NCI-H128 (cell line): ENCODE measurements at regions not wholly inside any gene's neighbourhood (a gene's known extent, or its start where the extent isn't known, plus 50 kb on each side); places are given as distances from the start of the nearest gene placed in this dataset.

Experiments
- DNase-seq: peaks from one replicate; lab custom pipeline; 2025; ENCODE audit not compliant: unreplicated experiment; lab: John Stamatoyannopoulos, UW

GRCh38 chr15:70556779-70557178 is 206.6 kb downstream of the UACA start:
- no peak for DNase-seq

- DNase-seq: no peak
Measured at GRCh38 chr15:70556151-70556741, 207.1 kb downstream of the UACA start.

- DNase-seq: no peak
Measured at GRCh38 chr15:70555713-70556112, 207.6 kb downstream of the UACA start.

GRCh38 chr15:70547846-70548487 is 215.4 kb downstream of the UACA start:
- no peak for DNase-seq

DNA sequence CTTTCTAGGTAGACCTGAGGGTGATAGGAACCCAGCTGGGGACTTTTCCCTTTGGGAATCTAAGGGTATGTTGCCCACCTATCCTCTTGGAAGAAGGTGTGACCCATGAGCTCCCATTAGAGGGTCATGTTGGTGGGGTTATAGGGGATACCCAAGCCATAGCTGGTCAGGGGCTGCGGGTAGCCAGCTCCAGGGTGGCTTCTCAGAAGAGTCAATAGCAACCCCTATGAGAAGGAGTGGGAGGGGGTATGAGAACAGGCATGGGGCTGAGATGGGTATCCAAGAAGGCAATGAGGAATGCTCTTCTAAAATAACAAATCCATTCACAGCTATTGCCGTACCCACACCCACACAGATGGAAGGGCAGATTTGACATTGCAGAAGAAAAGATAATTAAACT is 217.8 kb downstream of the UACA start:
- no peak for DNase-seq

DNA sequence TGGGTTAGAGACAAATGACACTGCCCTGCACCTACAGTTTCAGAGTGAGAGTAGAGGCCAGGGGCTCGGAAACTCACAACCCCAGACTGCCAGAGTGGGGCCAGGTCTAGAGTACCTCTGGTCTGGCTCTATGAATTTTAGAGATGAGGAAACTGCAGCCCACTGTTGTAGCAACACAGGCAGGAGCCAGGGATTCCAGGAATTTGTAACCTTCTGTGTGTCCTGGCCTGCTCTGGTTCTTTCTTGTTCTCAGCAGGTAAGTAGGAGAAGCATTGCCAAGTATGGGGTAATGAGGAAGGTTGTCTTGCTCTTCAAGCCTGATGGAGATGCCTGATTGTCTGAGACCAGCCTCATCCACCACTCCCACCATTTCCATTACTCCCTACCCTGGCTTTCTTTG is 221.8 kb downstream of the UACA start:
- no peak for DNase-seq

DNA sequence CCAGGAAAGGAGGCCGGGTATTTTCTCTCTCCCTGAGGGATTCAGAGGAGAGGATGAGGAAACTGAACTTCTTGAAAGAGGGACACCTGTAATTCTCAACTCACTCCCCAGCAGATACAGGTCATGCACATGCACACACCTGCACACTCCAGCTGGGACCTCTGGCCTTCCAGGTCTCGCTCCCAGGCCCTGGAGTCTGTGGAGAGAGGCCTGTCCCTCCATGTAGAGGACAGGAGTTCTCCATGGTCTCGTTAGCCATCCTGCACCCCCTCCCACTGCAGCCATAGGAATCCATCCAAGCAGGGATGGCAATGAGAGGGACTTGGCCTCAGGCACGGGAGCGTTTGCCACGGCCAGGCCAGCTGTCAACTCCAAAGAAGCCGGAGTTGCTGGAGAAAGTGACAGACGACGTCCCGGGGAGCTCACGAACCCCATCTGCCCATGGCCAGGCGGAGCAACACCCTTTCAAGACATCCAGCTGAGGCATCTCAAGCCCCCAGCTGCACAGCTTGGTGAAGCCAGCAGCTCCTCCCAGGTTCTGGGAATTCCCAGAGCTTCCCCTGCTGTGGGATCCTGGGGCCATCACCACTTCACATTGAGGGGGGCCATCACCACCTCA is 223.3 kb downstream of the UACA start:
- DNase-seq: no peak

DNA sequence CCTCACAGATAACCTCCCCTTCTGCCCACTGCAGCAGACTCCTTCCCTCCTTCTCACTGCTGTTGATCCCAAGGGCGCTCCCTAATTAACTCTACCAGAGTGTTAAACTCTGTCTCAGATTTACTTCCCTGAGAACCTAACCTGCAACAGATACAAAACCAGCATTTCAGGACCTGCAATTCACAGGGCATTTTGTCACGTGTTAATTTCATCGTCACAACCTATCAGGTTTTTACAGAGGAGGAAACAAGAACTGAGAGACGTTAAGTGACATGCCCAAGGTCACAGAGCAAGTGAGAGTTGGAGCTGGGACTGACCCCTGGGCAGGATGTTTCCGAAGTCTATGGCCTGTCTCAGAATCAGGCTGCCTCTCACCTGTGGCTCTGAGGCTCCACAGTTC is 223.9 kb downstream of the UACA start:
- DNase-seq: no peak

- DNase-seq: no peak
Measured at GRCh38 chr15:70538278-70538677, 225.1 kb downstream of the UACA start.

DNA sequence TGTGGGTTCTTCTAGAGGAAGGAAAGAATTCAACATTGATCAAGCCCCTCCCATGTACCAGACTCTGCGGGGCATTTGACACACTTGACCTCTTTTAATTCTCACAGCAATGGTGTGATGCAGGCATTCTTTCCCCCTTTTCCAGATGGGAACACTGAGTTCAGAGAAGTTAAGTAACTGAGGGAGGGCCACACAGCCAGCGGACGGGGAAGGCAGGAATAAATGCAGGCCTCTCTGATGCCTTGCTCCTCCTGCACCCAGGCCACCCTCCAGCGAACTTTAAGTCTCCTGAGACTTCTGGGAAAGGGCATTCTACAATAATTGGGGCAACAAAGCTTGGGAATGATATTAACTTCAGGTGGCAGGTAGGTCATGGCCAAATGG is 227.4 kb downstream of the UACA start:
- DNase-seq: no peak

GRCh38 chr15:70535071-70535954 is 228.0 kb downstream of the UACA start:
- no peak for DNase-seq

DNA sequence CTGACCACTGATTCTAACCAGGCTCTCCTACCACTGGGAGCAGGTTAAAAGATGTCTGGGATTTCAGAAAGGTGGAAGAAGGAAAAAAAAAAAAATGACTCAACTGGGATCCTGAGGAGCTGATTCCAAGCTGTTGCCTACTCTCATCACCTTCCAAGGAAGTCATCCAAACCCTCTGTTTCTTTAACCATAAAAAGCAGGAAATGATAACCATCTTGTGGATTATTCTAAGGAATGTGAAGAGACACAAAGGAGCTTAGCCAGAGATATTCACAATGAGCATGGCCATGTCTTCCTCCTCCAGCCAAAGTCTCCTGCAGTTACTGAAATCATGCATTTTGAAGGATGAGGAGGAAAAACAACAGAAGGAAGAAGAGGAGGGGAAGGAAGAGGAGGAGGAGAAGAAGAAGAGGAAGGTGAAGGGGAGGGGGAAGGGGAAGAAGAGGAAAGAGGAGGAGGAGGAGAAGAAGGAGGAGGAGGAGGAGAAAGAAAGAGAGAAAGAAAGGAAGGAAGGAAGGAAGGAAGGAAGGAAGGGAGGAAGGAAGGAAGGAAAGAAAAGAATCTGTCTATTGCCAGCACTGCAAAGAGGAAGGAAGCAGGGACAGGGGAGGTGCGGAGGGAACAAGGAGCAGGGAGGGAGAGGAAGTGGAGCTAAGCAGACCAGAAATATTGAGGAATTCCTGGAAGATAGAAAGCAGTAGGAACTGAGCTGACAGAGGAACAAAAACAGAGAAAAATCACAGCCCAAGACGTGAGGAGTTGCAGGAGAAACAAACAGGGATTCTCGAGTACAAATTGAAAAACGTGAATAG is 229.2 kb downstream of the UACA start:
- DNase-seq: no peak

DNA sequence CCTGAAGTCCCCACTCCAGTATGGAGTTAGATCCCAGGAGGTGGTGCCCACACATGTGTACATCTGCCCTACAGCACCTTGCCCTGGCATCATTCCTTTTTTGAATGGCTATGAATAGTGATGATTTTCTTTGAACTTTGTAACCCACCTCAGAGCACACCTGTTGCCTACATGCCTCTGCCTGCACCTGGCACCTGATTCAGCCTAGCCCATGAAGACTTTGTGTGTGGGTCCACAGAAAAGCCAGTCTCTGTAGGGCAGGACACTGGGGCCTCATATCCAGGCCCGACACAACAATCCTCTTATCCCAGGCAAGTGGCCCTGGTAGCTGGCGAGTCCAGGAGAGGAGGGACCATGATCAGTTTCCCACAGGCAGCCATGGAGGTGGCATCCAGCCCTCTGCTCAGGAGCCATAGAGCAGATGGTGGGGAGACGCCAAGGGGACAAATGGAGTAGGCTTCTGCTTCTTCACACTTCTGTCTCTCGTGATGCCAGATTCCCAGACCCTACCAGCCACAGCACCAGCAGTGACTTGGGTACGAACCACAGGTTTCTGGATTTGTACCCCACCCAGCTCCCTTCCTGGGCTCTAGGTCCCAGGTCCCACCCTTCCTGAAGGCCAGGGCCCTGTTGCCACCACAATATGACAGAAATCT is 230.7 kb downstream of the UACA start:
- DNase-seq: no peak

GRCh38 chr15:70531576-70531975 is 231.8 kb downstream of the UACA start:
- DNase-seq: no peak

DNA sequence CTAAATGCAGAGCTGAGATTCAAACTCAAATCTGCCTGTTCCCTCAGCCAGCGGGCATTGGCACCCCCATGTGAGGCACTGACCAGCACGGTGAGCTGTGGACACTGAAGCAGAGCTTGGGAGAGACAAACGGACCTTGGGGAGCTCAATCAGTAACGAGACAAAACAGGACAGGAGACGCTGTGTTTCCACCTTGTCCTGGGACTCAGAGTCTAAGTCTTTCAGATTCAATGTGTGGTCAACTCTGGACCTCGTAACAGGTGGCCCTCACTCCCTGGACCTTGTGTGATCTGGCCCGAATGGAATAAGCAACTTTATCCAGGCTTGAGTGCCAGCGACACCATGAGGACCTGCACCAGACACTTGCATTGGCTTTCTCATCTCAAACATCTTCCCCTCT is 232.5 kb downstream of the UACA start:
- no peak for DNase-seq

- no peak for DNase-seq
Measured at GRCh38 chr15:70530503-70530902, 232.9 kb downstream of the UACA start.

GRCh38 chr15:70530017-70530499 is 233.3 kb downstream of the UACA start:
- no peak for DNase-seq

GRCh38 chr15:70528816-70529215 is 234.5 kb downstream of the UACA start:
- DNase-seq: no peak

DNA sequence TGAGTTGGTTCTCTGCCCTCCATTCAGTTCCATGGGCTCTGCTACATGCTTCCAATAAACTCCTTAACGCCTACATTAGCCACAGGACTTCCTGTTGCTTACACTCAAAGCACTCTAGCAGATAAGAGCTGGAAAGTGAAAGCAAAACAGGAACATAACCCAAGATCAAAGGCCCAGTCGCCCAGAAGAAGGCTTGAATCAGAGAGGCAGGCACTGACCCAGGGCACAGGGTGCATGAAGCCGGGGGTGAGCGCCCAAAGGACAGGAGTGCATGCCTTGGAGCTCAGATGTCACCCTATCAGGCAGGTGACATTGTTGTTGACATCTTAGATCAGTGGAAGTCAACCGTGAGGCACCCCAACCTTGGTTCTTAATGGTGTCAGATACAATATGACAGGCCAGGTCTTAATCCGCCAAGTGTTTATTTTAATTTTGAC is 235.1 kb downstream of the UACA start:
- DNase-seq: no peak

- DNase-seq: peak; percentile 41
Measured at GRCh38 chr15:70526974-70527325, 236.4 kb downstream of the UACA start.
